Stomach (tissue), 4 donors: ENCODE measurements at regions not wholly inside any gene's neighbourhood (a gene's known extent, or its start where the extent isn't known, plus 50 kb on each side); places are given as distances from the start of the nearest gene placed in this dataset.

ENCODE experiments used
- CTCF ChIP-seq, 7 experiments: fragments of 450-650 bp in 4 of 7; fragments of 200-600 bp in 3 of 7; sonication (generic) in 3 of 7; IDR thresholded peaks; one replicate each; pipeline ENCODE4 v1.5.1; 2016 to 2019; ENCODE audit warnings: antibody characterized with exemption in 7 of 7, control low read depth in 2 of 7, mild to moderate bottlenecking in 1 of 7
- EP300 ChIP-seq: sonication (generic); formaldehyde crosslinking; IDR thresholded peaks from one replicate; pipeline ENCODE4 v1.6.1; 2017; ENCODE audit warnings: antibody characterized with exemption
- POLR2A ChIP-seq, 4 donors: fragments of 450-650 bp; IDR thresholded peaks; one replicate each; pipeline ENCODE4 v1.6.1; 2016; ENCODE audit warnings: antibody characterized with exemption in 4 of 4, control low read depth in 2 of 4, mild to moderate bottlenecking in 1 of 4, moderate library complexity in 1 of 4

DNA sequence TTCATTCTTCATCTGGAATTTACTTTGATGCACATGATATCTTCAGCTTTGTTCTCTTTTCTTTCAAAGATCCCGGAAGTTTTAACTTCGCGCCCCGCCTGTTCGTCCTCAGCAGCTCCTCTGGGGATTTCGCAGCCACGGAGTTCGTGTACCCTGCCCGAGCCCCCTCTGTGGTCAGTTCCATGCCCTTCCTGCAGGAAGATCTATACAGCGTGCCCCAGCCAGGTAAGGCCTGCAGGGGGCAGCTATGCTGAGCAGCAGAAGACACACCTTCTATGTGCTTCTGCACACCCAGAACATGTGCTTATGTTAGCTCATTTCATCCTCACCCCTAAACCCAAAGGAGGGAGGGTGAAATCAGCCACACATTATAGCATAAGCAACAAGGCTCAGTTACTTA, 79.7 kb upstream of the LYZL2 start:
- TF ChIP-seq CTCF (IDR thresholded peaks at IDR 0.05) (no peak), EP300 (no peak), POLR2A (IDR thresholded peaks at IDR 0.05) (no peak)
